ENCODE measurements at regions not wholly inside any gene's neighbourhood (a gene's known extent, or its start where the extent isn't known, plus 50 kb on each side); places are given as distances from the start of the nearest gene placed in this dataset.

DNA sequence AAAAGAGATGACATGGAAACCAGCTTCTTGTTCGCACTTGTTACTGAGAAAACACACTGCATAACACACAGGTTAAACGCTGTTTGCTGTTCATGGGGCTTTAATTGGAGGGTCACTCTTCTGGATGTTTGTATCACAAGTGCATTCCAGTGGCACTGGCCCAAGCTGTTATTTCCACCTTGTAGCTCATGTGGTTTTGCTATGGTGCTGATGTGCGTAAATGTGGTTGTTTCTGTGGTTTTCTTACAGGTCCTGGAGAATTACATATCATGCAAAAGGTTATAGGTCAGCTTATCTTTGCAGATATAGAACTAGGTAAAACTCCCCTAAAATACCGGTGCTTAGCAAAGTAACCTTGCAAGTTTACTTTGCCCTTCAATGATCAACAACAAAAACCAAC lies 89.3 kb upstream of the AHI1 start:
- DNase-seq (ENCODE audit: low read depth in 2 of 2), result peak in 1 of 2 donors; percentile 43
- TF ChIP-seq, protein P1, sequence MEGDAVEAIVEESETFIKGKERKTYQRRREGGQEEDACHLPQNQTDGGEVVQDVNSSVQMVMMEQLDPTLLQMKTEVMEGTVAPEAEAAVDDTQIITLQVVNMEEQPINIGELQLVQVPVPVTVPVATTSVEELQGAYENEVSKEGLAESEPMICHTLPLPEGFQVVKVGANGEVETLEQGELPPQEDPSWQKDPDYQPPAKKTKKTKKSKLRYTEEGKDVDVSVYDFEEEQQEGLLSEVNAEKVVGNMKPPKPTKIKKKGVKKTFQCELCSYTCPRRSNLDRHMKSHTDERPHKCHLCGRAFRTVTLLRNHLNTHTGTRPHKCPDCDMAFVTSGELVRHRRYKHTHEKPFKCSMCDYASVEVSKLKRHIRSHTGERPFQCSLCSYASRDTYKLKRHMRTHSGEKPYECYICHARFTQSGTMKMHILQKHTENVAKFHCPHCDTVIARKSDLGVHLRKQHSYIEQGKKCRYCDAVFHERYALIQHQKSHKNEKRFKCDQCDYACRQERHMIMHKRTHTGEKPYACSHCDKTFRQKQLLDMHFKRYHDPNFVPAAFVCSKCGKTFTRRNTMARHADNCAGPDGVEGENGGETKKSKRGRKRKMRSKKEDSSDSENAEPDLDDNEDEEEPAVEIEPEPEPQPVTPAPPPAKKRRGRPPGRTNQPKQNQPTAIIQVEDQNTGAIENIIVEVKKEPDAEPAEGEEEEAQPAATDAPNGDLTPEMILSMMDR (IDR thresholded peaks at IDR 0.05; ENCODE audit: low read depth, low read length), result no peak
- no peak overlapping the region for H3K4me3 ChIP-seq (replicated peaks in 1 of 2; ENCODE audit: low read depth in 2 of 2, low read length in 2 of 2)

DNA sequence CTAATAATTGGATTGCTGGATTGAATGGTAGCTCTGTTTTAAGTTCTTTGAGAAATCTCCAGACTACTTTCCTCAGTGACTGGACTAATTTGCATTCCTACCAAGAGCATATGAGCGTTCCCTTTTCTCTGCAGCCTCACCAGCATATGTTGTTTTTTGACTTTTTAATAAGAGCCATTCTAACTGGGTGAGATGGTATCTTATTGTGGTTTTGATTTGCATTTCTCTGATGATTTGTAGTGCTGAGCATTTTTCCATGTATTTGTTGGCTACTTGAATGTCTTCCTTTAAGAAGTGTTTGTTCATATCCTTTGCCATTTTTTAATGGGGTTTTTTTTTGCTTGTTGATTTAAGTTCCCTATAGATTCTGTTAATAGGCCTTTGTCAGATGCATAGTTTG lies 94.7 kb upstream of the AHI1 start:
- TF ChIP-seq, protein P1 (IDR thresholded peaks at IDR 0.05; ENCODE audit: low read depth, low read length), result no peak
- peak in 1 of 2 donors; percentile 30 for DNase-seq (ENCODE audit: low read depth in 2 of 2)
- no peak overlapping the region for H3K4me3 ChIP-seq (replicated peaks in 1 of 2; ENCODE audit: low read depth in 2 of 2, low read length in 2 of 2)

DNA sequence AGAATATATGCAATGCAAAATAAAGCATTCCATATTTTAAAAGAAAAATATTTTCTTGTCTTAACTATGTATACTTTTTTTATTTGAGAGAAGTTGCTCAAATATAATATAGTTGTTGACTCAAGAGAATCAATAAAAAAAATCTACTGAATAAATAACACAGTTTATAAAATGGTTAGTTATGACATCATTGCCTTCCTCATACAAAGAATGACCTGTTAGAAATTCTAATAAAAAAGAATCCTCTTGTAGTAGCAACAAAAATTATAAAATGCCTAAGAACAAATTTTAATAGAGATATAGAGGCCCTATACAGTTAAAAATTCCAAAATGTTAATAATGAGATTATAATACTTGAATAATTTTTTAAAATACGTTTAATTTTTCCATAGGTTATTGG lies 96.5 kb upstream of the AHI1 start:
- TF ChIP-seq, protein P1 (IDR thresholded peaks at IDR 0.05; ENCODE audit: low read depth, low read length), result no peak
- H3K4me3 ChIP-seq (replicated peaks in 1 of 2; ENCODE audit: low read depth in 2 of 2, low read length in 2 of 2), result no peak overlapping the region
- DNase-seq (ENCODE audit: low read depth in 2 of 2), result no peak

DNA sequence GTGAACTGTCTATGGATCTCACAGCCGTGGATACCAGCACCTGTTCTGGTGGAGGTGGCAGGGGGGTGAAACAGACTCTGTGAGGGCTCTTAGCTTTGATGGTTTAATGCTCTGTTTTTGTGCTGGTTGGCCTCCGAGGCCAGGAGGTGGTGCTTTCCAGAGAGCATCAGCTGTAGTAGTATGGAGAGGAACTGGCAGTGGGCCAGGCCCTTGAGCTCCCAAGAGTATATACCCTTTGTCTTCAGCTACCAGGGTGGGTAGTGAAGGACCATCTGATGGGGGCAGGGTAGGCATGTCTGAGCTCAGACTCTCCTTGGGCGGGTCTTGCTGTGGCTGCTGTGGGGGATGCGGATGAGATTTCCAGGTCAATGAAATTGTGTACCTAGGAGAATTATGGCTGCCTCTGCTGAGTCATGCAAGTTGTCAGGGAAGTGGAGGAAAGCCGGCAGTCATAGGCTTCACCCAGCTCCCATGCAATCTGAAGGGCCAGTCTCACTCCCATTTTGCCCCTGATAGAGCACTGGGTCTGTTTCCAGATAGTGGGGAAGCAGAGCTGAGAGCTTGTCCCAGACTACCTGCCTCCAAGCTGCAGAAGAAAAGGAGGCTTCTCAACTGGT lies 102.7 kb upstream of the AHI1 start:
- TF ChIP-seq, protein P1 (IDR thresholded peaks at IDR 0.05; ENCODE audit: low read depth, low read length), result no peak
- DNase-seq (ENCODE audit: low read depth in 2 of 2), result no peak
- H3K4me3 ChIP-seq (replicated peaks in 1 of 2; ENCODE audit: low read depth in 2 of 2, low read length in 2 of 2), result no peak overlapping the region

DNA sequence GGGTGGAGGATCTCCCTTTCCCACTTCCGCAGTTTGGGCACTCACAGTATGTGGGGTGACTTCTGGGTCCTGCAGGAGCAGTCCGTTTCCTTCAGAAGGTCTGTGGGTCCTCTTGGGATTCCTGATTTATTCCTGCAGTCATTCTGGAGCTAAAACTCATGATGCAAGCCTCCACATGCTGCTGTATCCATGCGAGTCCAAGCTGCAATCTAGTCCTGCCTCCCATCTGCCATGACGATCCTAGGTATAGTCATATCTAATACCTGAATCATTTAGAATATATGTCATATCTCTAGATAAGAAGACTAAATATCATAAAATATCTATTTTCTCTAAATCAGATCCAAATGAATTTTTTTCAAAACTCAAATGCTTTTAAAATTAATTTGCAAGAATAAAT lies 103.4 kb upstream of the AHI1 start:
- no peak for DNase-seq (ENCODE audit: low read depth in 2 of 2)
- no peak overlapping the region for H3K4me3 ChIP-seq (replicated peaks in 1 of 2; ENCODE audit: low read depth in 2 of 2, low read length in 2 of 2)
- TF ChIP-seq, protein P1 (IDR thresholded peaks at IDR 0.05; ENCODE audit: low read depth, low read length), result no peak

DNA sequence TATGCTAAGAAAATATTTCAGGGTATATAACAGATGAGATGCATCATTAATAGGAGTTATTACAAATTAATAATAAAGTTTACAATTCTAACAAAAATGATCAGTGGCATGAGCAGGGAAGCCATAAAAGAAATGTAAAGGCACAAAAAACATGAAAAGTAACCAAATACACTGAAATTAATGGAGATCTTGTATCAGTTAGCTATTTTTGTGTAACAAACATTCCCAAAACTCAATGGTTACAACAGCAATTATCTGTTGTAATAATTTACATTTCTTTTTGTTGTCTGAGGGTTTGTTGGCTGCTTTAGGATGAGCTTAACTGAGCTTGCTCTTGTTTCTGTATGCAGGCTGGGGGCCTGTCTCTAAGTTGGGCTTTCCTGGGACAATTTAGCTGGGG lies 104.3 kb upstream of the AHI1 start:
- TF ChIP-seq, protein P1 (IDR thresholded peaks at IDR 0.05; ENCODE audit: low read depth, low read length), result no peak
- no peak for DNase-seq (ENCODE audit: low read depth in 2 of 2)

DNA sequence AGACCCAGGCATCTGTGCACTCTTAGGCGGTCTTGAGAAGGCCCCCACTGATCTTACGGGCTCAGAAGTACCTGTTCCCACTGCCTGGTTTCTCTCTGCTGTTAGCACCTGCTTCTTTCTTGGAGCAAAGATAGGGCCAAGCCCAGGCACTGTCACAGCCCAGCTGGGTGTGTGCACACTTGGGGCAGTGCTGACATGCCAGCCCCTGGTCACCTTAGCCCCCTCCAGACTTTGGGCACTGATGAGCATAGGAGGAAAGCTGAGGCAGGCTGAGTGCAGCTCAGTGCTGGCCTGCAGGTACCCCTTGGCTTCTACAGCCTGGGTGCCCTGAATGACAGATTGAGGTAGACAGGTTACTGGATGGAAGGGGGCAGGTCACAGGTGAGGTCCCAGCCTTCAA lies 105.7 kb upstream of the AHI1 start:
- H3K4me3 ChIP-seq (replicated peaks in 1 of 2; ENCODE audit: low read depth in 2 of 2, low read length in 2 of 2), result no peak overlapping the region
- no peak for DNase-seq (ENCODE audit: low read depth in 2 of 2)
- TF ChIP-seq, protein P1 (IDR thresholded peaks at IDR 0.05; ENCODE audit: low read depth, low read length), result no peak

More for the DNA sequence above, 104.3 kb upstream of the AHI1 start:
- H3K4me3 ChIP-seq (replicated peaks in 1 of 2; ENCODE audit: low read depth in 2 of 2, low read length in 2 of 2), result no peak overlapping the region

All from cardiac fibroblast (primary cell).